Embryonic facial prominence (tissue), 1 donor: ENCODE measurements at regions not wholly inside any gene's neighbourhood (a gene's known extent, or its start where the extent isn't known, plus 50 kb on each side); places are given as distances from the start of the nearest gene placed in this dataset.

Experiments
- DNase-seq: peaks from one replicate; pipeline ENCODE4 v3.0.0-alpha.2; 2016; ENCODE audit errors: extremely low spot score

DNA sequence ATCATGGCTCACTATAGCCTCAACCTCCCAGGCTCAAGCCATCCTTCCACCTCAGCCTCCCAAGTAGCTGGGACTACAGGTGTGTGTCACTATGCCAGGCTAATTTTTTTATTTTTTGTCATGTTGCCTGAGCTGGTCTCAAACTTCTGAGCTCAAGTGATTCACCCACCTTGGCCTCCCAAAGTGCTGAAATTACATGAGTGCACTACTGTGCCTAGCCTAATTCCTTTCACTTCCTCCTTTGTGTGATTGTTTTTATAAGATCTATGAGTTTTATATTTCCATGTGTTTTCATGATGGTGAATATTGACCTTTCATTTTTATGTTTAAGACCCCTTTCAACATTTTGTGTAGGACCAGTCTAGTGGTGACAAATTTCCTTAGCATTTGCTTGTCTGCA is 55.2 kb upstream of the IL12B start:
- DNase-seq = no peak

DNA sequence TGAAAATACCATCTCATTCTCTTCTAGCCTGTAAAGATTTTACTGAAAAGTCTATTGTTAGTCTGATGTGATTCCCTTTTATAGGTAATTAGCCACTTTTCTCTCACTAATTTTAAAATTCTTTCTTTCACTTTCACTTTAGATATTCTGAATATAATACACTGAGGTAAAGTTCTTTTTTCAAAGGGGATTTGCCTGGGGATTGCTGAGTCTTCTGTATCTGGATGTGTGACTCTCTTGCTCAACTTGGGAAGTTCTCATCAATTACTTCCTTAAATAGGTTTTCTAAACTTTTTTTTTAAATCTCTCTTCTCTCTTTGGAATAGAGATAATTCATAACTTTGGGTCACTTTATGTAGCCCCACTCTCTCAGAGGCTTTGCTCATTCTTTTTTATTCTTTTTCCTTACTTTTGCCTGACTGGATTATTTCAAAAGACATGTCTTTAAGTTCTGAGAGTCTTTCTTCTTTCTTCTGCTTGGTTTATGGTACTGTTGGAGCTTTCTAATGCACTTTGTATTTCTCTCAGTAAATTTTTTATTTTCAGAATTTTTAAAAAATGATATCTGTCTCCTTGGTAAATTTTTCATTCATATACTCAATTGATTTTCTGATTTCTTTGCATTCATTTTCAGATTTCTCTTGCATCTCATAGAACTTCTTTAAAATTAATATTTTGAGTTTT is 55.9 kb upstream of the IL12B start:
- no peak for DNase-seq

DNA sequence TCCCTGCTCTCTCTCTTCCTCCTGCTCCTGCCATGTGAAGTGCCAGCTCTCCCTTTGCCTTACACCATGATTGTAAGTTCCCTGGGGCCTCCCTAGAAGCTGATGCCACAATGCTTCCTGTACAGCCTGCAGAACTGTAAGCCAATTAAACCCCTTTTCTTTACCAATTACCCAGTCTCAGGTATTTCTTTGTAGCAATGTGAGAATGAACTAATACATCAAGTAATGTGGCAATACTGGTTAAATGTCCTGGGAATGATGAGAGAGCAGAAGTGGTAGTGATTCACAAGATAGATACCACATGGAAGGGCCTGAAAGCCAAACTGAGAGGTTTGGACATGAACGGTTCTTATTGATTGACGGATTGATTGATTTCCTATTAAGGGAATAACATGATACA is 62.6 kb upstream of the IL12B start:
- DNase-seq = no peak

DNA sequence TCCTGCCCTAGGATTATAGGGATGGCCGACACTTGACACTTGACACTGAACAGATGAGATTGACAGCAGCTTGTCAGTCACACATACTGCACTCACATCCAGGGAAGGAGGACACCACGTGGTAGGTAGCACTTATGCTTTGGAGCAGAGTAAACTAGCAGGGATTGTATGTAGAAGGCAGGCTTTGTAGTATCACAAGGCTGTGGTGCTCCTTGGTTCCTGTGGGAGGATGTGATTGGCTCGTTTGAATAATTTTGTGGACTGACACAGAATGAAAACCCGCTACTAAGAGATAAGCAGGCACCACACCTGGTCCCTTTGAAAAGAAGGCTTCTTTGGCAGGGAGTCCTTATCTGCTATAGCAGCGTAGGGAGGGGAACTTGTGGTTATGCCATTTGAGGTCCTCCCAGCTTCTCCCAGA is 63.6 kb upstream of the IL12B start:
- DNase-seq = no peak

DNA sequence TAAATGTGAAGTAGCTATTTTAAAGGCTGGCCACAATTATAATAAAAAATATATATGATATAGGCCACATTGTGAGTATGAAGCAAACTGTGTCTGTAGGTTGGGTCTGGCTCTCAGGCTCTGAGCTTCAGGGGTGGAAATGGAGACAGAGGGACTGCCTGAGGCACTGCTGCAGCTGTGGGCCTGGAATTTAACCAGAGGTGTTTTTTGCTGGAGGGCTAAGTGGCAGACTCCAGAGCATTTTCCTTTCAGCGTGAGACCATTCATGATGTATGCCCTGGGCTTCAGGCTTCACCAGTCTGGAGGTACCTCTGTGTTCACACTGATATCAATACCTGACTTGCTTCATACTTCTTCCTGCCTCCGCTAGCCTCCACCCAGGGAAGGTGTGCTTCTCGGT is 64.9 kb upstream of the IL12B start:
- DNase-seq = no peak

DNA sequence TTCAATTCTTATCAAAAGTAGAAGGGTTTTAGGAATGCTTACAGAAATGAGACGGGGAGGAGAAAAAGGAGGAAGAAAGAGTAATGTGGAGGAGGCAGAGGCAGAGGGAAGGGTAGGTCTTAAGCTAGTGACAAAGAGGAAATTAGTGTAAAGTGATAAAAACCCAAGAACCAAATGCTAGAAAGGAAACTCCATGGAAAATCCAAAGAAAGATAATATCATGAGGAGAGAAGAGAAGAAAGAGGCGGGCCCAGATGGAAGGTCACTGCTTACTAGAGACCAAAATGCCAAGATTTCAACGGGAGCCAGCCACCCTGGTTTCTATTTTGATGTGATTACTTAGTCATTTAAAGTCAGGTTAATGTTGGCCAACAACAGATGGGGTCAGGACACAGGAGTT is 68.6 kb upstream of the IL12B start:
- DNase-seq = no peak

DNA sequence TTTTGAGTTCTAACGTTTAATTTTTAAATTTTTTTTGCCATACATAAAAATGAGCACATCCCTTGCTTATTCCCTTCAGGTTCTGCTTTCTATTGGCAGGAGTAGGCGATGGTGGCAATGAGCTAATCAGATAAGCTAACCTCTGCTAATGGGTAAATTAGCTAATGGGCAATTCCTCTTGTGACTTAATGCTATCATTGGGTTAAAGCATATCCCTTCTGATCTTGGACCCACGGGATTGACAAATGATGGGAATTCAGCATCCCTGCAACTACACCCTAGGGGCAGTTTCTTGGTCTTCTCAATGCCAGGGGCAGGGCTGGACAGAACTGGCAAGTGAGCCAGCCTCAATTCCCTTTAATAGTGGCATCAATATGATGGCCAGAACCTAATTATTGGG is 70.2 kb upstream of the IL12B start:
- DNase-seq = no peak

DNA sequence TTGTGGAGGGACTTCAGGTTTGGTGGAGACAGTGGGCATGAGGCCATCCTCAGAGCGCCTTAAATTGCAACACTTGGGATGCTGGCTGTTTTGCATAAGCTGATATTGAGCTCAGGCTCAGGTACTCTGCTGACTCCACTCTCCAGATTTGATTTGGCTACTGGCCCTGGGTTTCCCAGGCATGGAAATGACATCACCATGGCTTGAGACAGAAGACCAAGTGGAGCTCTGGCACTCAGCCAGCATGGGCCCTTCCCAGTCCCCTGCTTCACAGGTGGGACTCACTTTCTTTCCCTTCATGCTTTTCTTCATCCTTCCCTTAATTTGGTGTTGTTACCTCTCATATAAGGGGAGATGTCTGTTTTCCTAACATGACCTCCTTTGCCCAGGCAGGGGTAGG is 72.0 kb upstream of the IL12B start:
- no peak for DNase-seq

DNA sequence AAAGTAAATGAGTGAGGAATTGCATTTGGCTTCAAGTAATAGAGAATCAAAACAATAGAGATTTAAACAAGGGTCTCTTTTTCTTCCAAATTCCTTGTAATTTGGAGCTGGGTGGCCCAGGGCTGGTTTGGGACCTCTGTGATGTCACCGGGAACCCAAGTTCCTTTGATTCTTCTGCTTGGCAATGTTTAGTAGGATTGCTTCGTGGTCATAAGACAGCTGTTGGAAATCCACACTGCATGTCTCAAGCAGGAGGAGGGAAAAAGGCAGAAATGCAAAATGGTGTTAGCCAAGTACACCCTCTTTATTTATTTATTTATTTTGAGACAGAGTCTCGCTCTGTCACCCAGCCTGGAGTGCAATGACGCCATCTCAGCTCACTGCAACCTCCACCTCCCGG is 72.6 kb upstream of the IL12B start:
- no peak for DNase-seq

DNA sequence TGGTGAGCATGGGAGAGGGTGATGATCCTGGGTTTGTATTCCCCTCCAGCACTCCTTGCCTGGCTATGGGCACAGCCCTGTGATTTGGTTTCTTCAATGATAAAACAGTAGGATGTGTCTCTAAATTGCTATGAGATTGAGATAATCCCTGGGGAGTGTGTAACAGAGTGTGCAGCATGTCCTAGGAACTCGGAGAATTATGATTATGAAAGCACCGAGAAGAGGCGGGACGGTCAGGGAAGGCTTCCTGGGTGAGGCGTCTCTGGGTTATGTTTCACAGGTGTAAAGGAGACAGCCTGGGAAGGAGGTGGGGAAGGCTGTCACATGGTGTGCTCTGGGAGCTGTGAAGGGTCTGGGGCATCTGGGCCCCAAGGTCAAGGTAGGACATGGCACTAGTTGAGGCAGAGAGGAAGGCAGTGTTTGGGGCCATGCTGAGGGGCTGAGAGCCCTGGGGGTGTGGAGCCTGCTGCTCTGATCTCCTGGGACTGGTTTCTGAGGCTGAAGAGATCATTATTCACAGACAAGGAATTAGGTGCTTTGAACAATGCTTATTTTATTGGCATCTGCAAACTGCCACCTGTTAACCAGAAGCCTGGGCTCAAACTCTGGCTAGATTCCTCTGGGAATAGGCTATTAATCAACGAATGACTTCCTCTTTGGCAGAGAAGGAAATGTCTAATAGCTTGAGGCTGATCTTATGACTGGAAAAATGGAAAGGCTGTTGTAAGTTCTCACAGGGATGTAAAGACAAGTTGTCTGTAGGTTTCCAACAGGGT is 73.8 kb upstream of the IL12B start:
- DNase-seq = no peak

DNA sequence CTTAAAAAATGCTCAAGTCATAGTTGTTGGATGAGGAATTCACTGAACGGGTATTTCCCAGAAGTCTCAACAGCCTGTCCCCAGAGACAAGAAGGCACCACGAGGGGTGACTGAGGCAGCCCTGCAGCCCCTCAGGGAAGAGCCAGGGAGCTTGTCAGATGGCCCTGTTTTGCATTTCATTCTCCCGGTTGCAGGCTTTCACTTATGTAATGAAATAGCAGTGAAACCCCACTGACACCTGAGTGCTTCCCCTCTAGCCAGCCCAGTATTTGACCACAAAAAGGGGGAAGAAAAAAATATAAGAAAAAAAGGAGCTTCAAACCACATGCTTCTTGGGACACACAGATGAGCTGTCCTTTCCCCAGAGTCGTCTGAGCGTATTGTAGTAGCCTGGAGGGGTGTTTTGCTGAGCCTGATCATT is 75.3 kb upstream of the IL12B start:
- no peak for DNase-seq

DNA sequence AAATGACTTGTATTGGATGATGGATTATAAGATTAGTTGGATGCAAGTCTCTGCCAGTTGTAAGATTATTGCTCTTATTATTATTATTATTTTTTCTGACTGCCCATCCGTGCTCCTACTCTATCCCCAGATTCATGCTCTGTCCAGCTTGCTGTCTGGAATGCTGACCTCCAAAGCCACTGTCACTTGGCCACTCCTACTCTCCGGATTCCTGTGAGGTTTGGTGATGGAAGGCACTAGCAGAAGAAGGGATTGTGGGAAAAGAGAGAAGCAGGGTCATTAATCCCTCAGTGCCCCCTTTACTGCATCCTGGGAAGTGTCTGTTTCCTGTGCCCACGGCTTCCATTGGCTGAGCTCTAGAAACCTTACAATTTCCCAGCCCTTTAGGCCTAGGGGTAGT is 76.3 kb upstream of the IL12B start:
- no peak for DNase-seq

DNA sequence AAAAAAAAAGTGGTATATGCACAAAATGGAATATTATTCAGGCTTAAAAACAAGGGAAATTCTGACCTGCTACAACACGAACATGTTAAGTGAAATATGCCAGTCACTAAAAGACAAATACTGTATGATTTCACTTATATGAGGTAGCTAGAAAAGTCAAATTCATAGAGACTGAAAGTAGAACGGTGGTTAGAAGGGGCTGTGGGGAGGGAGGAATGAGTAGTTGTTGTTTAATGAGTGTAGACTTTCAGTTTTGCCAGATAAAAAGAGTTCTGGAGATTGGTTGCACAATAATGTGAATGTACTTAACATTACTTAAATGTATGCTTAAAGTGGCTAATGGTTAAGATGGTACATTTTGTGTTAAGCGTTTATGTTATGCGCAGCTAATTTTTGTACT is 79.5 kb upstream of the IL12B start:
- DNase-seq = no peak

DNA sequence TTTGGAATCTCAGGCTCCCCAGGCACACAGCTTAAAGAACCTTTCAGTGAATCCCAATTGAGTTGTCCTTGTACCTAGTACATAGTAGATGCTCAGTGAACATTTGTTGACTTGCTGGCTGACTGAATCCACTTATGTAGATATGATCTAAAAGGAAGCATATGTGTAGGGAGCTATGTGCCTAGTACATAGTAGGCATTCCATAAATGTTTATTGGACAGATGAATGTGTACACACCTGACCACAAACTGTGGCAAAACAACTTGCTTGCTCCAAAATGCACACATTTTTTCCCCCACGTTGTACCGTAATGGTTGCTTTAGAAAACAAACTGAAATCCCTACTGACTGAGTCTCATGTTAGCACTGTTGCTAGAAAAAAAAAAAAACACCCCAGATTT is 80.2 kb upstream of the IL12B start:
- no peak for DNase-seq

DNA sequence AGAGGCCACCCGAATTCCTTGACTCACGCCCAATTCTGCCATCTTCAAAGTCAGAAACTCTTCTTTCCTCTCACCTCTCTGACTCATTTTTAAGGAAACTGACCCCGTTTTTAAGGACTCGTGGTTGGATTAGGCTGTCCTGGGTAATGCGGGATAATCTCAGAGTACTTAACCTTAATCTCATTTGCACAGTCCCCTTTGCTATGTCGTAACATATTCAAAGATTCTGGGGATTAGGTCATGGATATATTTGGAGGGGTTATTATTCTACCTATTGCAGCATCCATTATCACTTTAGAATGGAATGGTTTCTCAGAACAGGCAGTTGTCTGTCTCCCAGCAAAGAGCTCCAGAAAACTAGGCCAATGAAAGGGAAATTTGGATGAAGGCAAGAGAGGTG is 80.8 kb upstream of the IL12B start:
- no peak for DNase-seq

DNA sequence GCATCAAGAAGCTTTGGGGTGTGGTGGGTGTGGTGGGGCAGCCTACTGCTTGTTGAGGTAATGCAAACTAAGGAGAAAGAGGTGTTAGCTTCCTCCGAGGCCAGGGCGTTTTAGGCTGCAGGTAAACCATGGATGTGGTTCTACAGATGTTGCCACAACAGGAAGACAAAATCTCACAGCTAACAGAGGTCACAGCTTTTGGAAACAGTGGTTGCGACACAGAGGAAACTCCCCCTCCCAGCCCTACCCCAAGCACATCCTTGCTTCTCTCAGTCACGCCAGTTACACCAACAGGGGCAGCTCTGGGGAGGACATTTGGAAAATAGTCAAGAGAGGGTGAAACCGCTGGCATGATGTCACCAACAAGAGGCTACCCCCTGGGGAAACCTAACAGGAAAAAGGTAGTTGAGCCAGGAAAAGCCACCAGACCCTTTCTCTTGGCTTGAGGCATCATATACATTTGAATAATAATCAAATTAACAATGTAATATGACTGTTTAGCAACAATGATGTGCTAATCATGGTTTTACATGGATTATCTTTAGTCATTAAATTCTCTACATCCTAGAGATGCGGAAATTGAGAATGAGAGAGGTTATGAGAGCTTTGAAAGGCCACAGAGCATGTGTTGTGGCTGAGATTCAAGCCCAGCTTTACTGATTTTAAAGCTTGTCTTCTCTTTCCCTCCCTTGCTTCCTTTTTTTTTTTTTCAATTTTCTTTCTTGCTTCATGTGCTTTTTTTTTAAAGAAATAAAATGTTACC is 82.2 kb upstream of the IL12B start:
- no peak for DNase-seq

DNA sequence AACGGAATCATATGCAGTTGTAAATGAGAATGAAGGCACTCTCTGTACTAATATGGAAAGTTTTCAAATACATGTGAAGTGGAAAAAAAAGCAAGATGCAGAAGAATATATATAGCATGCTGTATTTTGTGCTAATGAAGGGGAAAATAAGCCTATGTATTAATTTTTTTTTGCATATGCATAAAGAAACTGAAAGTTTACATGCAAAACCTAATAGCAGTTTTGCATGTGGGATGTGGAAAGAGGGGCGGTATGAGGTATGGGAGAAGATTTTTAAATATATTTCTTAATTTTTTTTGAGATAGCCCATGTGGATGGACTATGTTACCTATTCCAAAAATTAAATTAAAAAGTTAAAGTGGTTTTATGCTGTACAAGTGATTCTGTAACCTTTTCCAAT is 83.7 kb upstream of the IL12B start:
- no peak for DNase-seq

DNA sequence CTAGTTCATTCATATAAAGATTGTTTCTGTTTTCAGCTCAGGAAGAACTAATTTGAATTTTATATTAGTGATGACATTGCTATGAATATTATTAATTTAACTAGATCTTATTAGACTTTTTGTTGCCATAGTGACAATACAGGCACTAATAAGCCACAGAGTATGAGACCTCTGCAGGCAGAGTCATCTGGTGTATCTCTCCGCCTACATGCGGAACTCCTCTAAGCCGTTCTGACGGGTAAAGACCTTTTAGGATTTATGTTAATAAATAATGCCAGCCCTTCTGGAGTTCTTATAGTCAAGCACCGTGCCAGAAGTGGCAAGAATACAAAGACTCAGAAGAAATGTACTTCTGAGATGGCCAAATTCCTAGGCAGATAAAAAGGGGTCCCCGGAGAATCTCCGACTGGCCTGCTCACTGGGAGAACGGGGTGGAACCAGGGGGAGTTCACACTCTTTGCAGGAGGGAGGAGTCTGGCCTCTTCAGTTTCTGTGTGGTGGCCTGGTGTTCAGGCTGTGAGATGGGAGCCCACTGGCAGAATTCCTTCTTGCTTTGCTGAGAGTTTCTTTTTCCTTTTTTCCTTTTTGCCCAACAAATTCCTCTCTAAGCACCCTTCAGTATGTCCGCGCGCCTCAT is 85.1 kb upstream of the IL12B start:
- DNase-seq = no peak

DNA sequence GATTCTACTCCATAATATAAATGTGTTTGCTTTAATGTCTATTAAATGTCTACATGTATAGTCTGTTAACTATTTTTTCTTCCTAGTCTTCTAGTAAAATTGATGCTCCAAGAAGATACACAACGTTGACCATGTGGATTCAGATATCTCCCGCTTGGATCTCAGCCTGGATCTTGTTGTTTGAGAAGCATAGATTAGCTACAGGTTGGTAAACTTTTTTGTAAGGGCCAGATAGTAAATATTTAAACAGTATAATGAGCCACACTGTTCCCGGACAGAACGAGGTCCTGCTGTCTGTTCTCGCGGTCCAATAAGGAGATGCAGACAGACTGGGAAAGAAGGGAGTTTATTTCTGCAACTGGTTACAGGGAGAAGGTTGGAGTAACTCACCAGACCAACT is 86.2 kb upstream of the IL12B start:
- no peak for DNase-seq

DNA sequence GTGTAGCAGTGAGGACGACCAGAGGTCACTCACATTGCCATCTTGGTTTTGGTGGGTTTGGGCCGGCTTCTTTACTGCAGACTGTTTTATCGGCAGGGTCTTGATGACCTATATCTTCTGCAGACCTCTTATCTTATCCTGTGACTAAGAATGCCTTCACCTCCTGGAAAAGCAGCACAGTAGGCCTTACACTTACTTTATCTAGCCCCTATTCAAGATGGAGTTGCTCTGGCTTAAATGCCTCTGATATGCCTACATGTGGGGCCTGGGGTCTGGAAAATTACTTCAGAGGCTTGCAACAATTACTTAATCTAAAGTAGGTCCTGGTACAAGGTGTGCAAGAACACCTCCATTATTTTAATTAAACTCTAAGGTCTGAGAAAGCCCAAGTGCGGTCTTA is 86.9 kb upstream of the IL12B start:
- no peak for DNase-seq

DNA sequence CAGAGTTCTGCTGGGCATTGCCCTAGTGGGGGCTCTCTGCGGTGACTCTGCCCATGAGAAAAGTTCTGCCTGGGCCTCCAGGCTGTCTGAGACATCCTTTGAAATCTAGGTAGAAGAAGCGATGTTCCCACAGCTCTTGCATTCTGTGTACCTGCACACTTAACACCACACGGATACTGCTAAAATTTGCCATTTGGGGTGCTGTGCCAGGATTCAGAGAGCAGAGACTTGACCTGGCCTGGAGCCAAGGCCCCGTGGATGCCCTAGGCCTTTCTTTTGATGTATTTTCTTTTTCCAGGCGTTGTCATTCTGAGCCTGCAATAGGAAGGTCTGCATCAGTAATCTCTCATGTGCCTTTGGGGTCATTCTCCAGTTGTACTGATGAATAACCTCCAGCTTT is 89.3 kb upstream of the IL12B start:
- no peak for DNase-seq

DNA sequence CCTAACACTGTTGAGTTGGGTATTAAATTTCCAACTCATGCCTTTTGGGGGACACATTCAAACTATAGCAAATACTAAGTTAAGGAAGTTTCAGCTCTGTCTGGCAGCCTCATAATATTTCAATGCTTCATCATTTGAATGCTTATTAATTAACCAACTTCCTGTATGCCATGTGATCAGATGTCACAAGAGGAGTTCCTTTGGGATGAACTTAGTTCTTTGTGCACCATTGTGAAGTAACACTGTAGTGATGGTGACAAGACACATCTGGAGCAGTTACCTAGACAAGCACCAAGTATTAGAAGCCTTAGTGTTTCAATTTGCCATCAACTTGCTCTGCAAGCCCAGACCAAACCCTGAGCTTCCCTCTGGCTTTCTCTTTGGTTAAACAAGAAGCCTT is 90.7 kb upstream of the IL12B start:
- no peak for DNase-seq

DNA sequence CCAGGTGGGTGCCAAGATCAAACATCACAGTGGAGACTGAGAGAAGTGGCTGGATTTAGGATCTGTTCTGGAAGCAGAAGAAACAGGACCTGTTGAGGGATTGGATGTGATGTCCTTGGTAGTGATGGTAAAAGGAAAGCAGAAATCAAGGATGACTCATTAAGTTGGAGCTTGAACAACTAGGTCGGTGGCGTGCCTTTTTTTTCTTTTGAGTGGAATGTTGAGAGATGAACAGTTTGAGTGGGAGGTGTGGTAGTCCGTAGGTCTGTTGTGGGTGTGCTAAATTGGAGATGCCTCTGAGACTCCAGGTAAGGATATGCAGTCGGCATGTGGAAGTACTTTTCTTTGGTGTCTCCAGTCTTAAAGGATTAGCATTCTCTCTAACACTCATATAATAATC is 92.1 kb upstream of the IL12B start:
- DNase-seq = no peak
